Stimulated activated CD8-positive, alpha-beta memory T cell treated with anti-CD3 and anti-CD28 coated beads, Interleukin-7, amount 100 ng/mL, for 24 hours (primary cell): ENCODE measurements at regions not wholly inside any gene's neighbourhood (a gene's known extent, or its start where the extent isn't known, plus 50 kb on each side); places are given as distances from the start of the nearest gene placed in this dataset.
"Not testable (repeated sequence)": the region's sequence is repeated elsewhere in the genome, so short reads cannot be mapped to it uniquely, and the experiment has no call there.

Experiments
- DNase-seq: peaks from one replicate; pipeline ENCODE4 v3.0.0-alpha.2; 2020; ENCODE audit warnings: low read depth

DNA sequence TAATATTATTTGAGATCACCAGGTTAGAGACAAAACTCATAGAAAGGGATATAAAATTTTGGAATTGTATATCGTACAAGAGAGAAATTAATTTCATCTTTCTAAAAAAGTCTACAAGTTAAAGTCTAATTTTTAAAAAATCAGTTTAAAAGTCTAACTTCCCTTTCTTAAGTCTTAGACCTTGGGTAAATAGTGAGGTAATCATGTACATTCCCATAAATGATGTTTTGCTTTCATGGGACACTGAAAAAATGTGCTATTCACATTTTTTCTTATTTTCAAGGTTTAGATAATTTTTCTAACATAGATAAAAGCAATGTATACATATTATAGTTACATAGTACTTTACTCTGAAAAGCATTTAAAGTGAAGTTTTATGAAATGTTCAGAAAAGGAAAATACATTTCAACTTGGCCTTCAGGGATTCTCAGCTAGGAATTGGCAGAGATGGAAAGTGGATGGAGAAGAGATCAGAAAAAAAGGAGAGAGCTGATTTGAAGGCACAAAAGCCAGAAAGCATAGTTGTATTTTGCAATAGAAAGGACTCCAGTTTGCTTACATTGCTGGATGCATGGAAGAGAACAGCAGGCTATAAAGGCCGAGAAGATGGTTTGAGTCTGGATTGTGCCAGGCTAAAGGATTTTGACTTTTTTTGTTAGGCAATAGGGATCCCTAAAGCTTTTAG lies 194.0 kb downstream of the CASP12 start:
- no peak for DNase-seq

DNA sequence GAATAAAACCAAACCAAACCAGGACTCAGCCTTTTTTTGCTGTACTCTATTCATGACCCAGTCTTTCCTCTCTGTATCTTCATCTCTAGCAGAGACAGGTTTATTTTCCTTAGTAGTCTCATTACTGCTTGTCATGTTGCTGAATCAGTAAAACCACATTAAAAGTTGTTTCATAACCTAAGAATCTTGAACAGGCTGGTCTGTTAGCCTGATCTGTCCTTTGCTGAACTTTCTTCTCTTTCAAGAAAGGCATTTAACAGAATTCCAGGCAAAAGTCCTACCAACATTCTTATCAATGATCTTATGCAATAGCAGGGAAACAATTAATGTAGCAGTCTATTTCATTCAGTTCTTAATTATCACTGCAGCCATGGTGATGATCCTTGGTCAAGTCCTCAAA lies 197.7 kb downstream of the CASP12 start:
- no peak for DNase-seq

DNA sequence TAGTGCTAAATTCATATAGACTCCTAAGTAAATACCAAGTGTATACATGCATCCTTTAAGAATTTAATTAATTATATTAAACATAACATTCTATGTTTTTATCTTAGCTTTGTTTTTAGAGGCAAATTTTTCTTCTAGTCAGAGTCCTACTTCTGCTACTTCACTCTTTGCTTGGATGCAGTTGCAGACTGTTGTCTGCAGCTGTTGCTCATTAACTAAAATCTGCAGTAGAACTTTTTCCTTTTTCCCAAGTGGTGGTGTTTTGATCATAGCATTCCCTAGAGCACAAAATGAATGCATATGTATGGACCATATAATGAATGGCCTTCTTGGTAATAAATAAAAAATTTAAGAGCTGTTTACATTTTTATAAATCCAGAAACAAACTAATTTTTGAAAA lies 198.3 kb downstream of the CASP12 start:
- no peak for DNase-seq

DNA sequence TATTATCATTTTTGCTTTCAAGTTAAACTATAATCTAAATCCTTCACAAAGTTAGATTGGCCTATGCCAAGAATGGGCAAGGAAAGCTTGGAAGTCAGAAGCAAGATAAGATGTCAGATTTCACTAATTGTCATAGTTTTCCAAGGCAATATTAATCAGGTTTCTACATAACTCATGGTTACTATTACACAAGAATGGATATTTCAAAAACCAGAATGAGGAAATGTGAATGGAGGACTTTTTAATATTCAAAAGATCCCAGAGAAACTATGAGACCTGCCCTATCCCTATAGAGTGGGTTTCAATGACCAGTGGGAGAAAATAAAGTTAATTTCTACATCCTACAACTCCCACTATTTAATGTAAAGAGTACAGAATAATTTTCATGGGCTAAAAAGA lies 203.2 kb downstream of the CASP12 start:
- no peak for DNase-seq

DNA sequence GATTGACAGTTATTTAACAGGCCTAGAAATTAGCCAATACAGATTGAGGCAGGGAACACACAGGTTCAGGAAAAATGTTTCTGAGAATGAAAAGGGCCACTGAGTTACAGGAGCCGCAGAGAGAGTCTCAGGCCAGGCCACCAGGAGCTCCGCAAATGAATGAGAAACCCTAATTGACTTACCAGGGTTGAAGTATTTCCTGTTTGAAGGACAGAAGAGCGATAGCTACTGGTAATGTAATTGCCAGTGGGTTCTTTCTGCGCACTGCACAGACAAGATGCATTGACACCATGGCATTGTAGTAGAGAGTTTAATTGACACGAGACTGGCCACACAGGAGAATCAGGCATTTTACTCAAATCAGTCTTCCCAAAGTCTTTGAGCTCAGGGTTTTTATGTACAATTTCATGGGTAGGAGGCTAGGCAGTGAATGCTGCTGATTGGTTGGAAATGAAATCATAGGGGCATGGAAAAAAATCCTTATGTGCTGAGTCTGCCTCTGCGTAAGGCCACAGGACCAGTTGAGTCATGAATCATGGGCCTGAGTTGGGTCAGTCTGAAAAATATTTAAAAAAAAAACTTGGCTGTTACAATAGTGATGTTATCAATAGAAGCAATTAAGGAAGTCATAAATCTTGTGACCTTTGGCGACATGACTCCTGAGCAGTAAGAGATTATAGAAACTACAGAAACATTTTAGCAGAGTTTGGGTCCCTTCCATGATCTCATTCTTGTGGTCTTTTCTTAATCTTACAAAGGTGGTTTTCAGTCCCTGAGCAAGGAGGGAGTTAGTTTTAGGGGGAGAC lies 203.8 kb downstream of the CASP12 start:
- DNase-seq: no peak

DNA sequence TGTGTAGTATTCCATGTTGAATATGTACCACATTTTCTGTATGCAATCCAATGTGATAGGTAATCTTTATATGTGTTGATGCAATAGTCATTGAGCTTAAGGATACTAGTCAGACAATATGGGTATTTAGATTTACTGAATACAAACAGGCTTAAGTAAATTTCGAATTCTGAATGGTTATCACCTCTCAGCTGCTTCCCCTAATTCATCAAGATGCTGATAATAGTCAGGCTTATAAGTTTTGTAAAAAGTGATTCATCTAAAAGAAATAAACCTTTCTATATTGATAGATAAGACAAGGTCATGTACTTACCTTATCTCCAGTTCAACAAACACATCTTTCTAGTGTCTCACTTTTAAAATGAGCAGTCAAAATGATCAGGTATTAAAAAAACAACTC lies 205.5 kb downstream of the CASP12 start:
- no peak for DNase-seq

DNA sequence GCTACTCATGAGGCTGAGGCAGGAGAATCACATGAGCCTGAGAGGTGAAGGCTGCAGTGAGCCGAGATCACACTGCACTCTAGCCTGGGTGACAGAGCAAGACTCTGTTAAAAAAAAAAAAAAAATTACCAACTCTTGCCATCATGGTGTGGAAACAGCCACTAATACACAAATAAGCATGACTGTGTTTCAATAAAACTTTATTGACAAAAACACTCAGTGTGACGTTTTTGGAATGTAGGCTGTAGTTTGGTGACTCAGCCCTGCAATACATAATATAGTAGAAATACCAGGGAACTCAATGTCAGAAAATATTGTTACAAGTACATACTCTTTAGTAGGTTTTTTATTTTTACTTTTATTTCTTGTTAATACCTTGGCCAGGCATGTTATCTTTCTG lies 207.1 kb downstream of the CASP12 start:
- DNase-seq: no peak

DNA sequence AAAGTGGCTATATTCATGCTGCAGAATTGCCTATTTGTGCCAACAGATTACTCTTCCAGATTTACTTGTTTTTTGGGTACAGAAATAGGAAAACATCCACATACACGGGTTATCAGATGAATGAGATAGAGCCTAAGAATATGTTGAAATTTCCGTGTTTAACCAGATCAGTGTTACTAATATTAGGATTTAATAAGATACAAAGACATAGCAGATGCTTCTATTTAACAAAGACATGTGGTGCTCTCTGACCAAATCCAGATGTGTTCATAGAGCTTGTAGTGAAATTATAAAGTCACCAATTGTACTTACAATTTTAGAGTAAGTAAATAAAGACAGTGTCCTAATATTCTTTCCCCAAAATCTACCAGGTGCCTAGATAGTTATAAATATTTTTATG lies 208.0 kb downstream of the CASP12 start:
- no peak for DNase-seq

DNA sequence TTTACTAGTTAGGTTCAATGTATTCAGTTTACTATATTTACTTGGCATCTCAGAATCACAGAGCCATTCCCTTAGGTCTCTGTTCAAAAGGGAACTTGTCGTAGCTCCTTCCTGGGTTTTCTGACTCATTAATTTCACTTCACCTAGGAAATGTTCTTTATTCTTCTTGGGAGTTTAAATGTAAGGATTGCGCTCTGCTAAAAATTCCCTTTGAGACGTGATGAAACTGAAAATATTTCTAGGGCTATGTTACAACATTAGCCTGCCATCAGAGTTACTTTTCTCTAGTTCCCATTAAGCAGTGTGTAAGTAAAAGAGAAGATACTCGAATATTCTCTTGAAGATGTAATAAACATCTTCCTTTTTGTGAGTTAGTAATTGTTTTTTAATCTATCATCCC lies 209.5 kb downstream of the CASP12 start:
- DNase-seq: no peak

DNA sequence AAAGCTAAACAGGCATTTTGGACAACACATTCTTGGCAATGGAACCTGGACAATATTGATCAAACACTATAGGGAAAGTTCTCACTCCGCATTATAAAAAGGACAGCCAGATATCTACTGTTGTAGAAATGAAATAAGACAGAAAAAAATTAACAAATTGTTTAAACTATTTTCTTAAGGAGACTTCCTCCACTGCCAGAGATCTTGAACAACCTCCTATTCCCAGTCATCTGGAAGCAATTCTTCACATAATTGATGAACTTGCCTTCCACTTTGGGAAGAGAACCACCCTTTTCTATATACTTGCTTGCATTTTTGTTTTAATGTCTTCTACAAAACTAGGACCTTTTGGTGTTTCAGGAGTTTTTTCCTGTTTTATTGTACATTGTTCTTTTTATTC lies 216.1 kb downstream of the CASP12 start:
- DNase-seq: no peak

DNA sequence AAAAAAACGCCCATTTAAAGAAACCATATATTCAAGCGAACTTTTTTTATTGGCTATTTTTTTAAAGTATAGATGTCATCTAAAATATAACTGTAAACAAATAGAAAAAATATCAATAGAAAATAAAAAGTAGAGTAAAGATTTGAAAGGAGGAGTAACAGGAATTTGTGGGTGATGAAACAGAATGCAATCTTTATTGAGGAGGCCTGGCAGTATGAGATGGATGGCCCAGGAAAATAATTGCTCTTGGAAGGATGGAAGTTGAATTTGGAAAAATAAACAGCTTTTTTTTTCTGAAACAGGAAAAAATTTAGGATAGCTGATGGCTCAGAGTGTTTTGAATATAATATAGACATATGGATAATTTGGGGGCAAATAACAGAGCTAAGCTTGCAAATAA lies 219.0 kb downstream of the CASP12 start:
- no peak for DNase-seq

DNA sequence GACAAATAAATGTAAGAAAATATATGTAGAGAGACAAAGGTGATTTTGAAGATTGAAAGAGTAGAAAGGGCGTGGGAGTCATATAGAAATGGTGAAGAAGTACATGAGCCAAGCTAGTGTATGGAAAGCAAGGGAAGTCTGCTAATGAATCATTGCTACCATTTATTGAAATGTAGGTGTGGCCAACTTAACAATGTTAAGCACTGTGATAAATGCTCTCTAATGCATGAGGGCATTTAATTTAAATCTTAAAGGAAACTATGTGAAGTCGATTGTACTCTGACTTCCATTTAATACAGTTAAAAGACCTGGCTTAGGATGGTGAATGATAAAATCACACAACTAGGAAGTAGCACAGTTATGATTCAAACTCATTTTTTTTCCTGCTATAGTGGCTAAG lies 219.9 kb downstream of the CASP12 start:
- DNase-seq: no peak

DNA sequence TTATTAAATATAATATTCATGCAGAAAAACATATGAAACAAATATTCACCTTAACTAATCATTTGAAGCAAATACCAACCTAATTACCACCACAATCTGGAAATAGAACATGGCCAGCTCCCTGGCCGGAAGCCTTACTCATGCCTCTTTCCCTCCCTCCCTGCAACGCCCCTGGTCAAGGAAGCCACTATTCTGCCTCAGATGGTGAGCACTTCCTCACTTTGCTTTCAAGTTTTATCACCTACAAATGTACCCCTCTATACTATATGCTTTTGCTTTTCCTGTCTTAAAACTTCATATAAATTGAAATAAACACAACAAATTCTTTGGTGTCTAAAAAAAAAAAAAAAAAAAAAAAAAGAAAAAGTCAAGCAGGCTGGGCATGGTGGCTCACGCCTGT lies 221.2 kb downstream of the CASP12 start:
- not testable (repeated sequence) for DNase-seq

DNA sequence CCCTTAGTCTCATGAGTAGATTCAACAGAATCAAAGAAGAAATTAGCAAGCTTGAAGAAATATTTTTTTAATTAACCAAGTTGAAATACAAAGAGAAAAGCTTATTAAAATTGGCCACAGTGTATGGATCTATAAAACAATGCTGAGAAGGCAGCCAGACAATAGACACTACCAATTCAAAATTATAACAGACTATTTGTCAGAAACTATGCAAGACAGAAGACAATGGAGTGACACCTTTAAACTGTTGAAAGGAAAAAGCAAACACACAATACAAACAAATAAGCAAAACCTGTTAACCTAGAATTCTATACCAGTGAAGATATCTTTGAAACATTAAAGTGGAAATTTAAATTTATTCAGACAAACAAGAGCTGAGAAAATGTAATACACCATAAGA lies 225.4 kb downstream of the CASP12 start:
- DNase-seq: no peak

DNA sequence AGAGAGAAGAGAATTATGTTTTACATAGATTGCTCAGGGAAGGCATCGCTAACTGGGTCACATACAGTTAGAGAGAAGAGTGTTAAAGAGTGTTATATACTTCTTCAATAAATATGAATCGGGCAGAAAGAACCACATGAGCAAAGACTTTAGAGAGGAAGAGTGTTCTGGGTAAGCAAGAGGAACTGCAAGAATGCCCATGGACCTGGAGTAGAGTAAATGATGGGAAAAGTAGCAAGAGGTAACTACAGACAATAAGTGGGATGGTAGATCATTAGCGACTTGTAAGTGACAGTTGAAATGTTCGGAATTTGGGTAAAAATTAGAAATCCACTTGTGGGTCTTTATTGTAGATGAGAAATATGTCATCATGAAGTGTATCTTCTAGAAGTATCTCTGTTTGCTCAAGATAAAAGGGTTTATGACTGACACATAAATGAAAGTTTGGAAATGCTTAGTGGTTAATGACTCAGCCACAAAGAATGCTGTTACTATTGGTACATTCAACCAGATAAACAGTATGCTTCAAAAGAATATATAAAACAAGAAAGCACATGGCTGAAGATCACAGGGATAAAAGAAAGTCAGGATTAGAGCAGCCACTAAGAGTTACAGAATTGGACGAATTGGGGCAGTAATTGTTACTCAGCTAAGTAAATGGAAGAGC lies 229.3 kb downstream of the CASP12 start:
- no peak for DNase-seq

DNA sequence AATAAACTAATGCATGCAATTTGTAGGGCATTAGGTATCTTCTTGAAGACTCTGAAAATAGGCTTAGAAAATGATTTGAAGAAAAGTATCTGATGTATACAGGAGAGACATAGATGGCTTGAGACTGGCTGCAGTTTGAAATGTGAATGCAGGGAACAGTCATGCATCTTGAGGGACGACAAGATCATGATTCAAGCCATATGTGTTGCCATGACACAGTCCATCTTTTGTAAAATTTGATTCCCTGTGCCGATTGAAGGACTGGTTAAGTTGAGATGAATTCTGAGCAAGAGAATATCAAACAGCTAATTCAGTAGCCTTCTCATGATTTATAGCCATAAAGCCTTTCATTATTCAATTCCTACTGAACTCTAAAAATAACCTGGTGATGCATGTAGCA lies 231.6 kb downstream of the CASP12 start:
- no peak for DNase-seq

DNA sequence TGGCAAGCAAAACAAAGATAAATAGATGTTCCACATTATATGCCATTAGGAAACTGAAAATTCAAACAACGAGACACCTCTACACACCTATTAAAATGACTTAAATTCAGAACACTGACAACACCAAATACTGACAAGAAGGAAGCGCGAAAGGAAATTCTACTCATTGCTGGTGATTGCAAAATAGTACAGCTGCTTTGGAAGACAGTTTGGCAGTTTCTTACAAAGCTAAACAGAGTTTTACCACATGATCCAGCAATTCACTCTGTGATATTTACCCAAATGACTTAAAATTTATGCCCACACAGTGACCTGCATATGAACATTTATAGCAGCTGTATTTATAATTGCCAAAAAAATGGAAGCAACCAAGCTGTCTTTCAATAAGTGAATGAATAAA lies 232.6 kb downstream of the CASP12 start:
- no peak for DNase-seq

DNA sequence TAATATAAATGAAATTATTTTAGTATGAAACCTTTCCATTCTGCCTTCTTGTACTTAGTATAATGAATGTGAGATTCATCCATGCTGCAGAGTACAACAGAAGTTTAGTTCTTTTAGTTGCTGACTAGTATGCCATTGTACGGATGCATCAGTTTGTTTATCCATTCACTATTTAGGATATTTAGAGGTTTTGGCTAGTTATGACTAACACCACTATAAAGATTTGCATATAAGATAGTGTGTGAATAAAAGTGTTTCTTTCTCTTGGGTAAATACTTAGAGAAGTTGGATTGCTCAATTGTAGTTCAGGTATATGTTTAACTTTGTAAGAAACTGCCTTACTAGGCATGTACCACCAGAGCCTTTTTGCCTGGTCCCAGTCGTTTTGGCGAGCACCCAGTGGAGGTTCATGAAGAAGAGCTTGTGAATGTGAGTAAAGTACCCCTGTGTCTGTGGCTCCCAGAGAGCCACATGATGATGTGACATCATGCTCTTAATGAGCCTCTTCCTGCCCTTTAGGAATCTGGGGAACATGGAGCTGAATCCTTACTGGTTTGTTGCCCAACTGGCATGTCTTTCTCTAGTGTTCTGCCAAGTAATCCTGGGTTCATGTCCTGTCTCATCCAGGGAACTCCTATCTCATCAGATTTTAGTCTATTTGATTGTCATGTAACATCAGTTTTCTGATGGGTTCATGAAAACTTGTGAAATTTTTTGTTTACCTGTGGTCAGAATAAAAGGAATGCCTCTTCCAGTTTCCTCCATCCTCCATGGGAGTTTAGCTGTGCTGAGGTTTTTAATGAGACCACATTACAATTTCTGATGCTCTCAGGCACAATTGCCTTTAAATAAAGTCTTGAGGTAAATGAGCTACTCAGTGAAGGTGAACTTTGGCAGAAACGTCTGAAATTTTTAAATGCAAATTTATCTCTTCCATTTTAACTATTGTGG lies 234.8 kb downstream of the CASP12 start:
- no peak for DNase-seq

DNA sequence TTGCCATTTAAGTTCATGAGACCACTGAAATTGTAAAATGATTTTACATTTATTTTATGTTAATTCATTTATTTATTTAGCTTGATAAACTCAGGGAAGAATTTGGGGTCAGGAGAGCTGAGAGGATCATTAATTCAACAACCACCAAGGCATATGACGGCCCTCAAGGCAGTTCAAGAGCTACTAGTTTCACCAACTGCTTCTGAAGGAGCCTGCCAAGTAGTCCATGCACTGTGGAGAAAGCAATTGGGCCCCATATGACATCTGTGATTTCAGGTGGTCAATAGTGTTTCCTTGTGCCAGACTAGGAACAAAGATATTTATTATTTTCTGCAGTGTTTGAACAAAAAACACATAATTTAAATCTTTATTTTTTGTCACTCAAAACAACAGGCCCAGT lies 236.4 kb downstream of the CASP12 start:
- no peak for DNase-seq

DNA sequence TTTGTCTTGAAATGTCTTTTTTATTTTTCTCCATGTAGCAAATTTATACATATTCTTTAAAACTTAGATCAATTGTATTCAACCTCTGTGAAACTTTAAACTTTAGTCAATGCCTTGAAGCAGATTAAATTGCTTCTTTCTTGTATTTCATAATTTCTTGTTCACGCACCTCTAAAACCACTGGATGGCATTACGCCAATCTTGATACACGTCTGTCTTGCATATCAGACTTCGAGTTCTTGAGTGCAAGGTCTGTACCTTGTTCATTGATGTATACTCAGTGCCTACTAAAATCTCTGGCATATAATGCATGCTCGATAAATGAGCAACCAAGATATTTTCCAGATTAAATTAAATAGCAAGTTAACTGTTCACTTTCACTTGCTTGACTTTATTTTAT lies 236.8 kb downstream of the CASP12 start:
- no peak for DNase-seq

DNA sequence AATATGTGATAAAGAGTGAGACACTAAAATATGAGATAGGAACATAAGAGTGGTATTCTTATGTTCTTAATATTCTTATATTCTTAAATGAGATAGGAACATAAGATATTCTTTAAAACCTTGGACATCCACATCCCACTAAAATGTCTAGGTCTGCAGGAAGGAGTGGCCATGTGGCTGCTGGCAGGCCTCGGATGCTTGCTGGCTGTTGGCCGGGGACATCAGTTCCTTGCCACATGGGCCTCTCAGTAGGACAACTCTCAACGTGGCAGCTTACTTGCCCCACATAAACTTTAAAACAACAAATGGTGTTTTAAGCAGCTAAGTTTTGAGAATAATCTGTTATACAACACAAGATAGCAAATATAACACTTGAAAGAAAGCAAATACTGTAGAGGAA lies 240.1 kb downstream of the CASP12 start:
- no peak for DNase-seq

DNA sequence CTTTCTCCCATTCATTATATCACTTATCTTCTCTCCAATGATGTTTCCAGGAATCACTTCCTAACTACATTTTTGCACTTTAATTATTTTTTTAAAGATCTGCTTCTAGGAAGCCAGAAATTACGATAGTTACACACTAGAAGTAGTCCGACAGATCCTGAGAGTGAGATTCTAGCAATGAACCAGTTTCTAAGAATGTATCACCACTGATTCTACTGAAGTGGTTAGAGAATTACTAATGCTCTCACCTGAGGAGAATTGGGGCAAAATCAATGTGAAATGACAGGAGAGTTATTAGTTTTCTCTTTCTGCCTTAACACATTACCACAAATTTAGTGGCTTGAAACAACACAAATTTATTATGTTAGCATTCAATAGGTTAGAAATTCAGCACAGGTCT lies 241.2 kb downstream of the CASP12 start:
- no peak for DNase-seq
